PC-3 (cell line): ENCODE measurements at regions not wholly inside any gene's neighbourhood (a gene's known extent, or its start where the extent isn't known, plus 50 kb on each side); places are given as distances from the start of the nearest gene placed in this dataset.

ENCODE experiments used
- ATAC-seq: fragments of 200-7000 bp; cut with Tn5 transposase; 2 replicates; pipeline ENCODE4 v1.9.1; 2020; ENCODE audit warnings: mild to moderate bottlenecking, moderate library complexity
- BruUV-seq: library from RNA; stranded (reverse); fragments of 400-500 nt; replicated peaks from 2 replicates; lab custom pipeline; 2021; lab: Mats Ljungman, UMichigan
- CTCF ChIA-PET: fragments of 300-600 bp; sonication (Branson Sonifier 250); formaldehyde crosslinking; loops from one replicate; lab custom pipeline; 2022; ENCODE audit warnings: antibody characterized with exemption; lab: Charles Lee
- POLR2A ChIA-PET: fragments of 300-600 bp; sonication (Branson Sonifier 250); formaldehyde crosslinking; loops from one replicate; lab custom pipeline; 2022; ENCODE audit warnings: antibody characterized with exemption; ENCODE audit not compliant: unreplicated experiment; lab: Charles Lee
- DNase-seq: peaks from one replicate; pipeline ENCODE4 v3.0.0-alpha.2; 2015
- H2AFZ ChIP-seq: fragments of 300-600 bp; sonication (generic); 2 replicates; pipeline ENCODE4 v1.6.0; 2016; ENCODE audit warnings: antibody characterized with exemption, low read length
- H3F3A ChIP-seq: fragments of 300-600 bp; sonication (generic); one replicate; pipeline ENCODE4 v1.6.0; 2017; ENCODE audit warnings: antibody characterized with exemption, low read length, control low read depth, mild to moderate bottlenecking; ENCODE audit not compliant: unreplicated experiment
- H3K27ac ChIP-seq: fragments of 300-600 bp; sonication (generic); 2 replicates; pipeline ENCODE4 v1.5.1; 2016; ENCODE audit warnings: mild to moderate bottlenecking, low read length
- H3K27me3 ChIP-seq: fragments of 300-600 bp; sonication (generic); 2 replicates; pipeline ENCODE4 v1.6.1; 2016; ENCODE audit warnings: low read length, mixed read lengths
- H3K36me3 ChIP-seq: fragments of 300-600 bp; sonication (generic); 2 replicates; pipeline ENCODE4 v1.6.1; 2016; ENCODE audit warnings: low read depth, mixed run types, low read length, mixed read lengths
- H3K4me1 ChIP-seq: fragments of 300-600 bp; sonication (generic); 2 replicates; pipeline ENCODE4 v1.5.1; 2016; ENCODE audit warnings: low read length; ENCODE audit not compliant: insufficient read depth
- H3K4me2 ChIP-seq: fragments of 300-600 bp; sonication (generic); 2 replicates; pipeline ENCODE4 v1.6.0; 2016; ENCODE audit warnings: low read length
- H3K4me3 ChIP-seq: fragments of 300-600 bp; sonication (generic); 2 replicates; pipeline ENCODE4 v1.5.1; 2016; ENCODE audit warnings: mild to moderate bottlenecking, low read length, mixed read lengths
- H3K79me2 ChIP-seq: fragments of 300-600 bp; sonication (generic); 2 replicates; pipeline ENCODE4 v1.6.1; 2017; ENCODE audit warnings: low read length, mixed read lengths
- H3K9ac ChIP-seq: fragments of 300-600 bp; sonication (generic); 2 replicates; pipeline ENCODE4 v1.6.0; 2016; ENCODE audit warnings: mild to moderate bottlenecking, low read length
- H3K9me2 ChIP-seq: fragments of 300-600 bp; sonication (generic); replicated peaks from 2 replicates; pipeline ENCODE4 v1.6.1; 2016; ENCODE audit warnings: mixed run types, low read length, mixed read lengths
- H3K9me3 ChIP-seq: fragments of 300-600 bp; sonication (generic); 2 replicates; pipeline ENCODE4 v1.6.1; 2016; ENCODE audit warnings: low read length, mixed read lengths
- H4K20me1 ChIP-seq: fragments of 300-600 bp; sonication (generic); 2 replicates; pipeline ENCODE4 v1.6.1; 2016; ENCODE audit warnings: low read length, mixed read lengths
- EZH2 ChIP-seq: fragments of 300-600 bp; sonication (generic); IDR thresholded peaks from one replicate; pipeline ENCODE4 v1.6.1; 2017; ENCODE audit warnings: antibody characterized with exemption, mild to moderate bottlenecking, low read length; ENCODE audit not compliant: unreplicated experiment
- EZH2phosphoT487 ChIP-seq: fragments of 300-600 bp; sonication (generic); IDR thresholded peaks from 2 replicates; pipeline ENCODE4 v1.6.1; 2018; ENCODE audit warnings: mild to moderate bottlenecking, antibody characterized with exemption, low read length, borderline replicate concordance
- intact Hi-C: fragments of 100-400 bp; cut with micrococcal nuclease; formaldehyde crosslinking; loops from 2 replicates; pipeline ENCODE4 v1.9.0; 2023
- TF ChIP-seq, protein P1 (sequence below): fragments of 300-600 bp; sonication (generic); conservative IDR thresholded peaks from 2 replicates; pipeline ENCODE4 v1.5.1; 2017; ENCODE audit warnings: antibody characterized with exemption, low read depth, mild to moderate bottlenecking, low read length

DNA sequence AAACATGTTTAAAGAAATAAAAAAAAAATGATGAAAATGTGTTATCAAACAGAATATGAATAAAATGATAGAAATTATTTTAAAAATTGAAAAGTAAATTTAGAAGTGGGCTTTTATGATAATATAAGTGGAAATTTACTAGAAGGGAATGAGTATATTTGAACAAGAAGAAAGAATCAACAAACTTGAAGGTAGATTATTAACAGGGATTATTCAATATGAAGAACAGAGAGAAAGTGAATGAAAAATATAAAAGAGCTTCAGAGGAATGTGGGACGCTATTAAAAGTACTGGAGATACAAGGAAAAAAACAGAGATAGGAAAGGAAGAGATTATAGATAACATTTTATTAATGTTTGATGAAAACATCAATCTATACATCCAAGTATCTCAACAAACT is 1014.4 kb upstream of the CITED2 start:
- ChIA-PET POLR2A (no interaction called here), CTCF (no interaction called here)
- intact Hi-C loops, result no loop called here
- H3K9ac ChIP-seq, result no peak overlapping the region
- no peaks in the 10 kb centered on the region for H3K27me3 ChIP-seq
- no peaks in the 10 kb centered on the region for H3K9me3 ChIP-seq
- no peak overlapping the region for H3K4me3 ChIP-seq
- H3K36me3 ChIP-seq, result no peaks in the 10 kb centered on the region
- no peaks in the 10 kb centered on the region for H3K4me1 ChIP-seq
- no peaks in the 10 kb centered on the region for H3K9me2 ChIP-seq
- H2AFZ ChIP-seq, result no peak overlapping the region
- no TSS peak for BruUV-seq
- TF ChIP-seq EZH2, result no peak
- TF ChIP-seq, protein P1, sequence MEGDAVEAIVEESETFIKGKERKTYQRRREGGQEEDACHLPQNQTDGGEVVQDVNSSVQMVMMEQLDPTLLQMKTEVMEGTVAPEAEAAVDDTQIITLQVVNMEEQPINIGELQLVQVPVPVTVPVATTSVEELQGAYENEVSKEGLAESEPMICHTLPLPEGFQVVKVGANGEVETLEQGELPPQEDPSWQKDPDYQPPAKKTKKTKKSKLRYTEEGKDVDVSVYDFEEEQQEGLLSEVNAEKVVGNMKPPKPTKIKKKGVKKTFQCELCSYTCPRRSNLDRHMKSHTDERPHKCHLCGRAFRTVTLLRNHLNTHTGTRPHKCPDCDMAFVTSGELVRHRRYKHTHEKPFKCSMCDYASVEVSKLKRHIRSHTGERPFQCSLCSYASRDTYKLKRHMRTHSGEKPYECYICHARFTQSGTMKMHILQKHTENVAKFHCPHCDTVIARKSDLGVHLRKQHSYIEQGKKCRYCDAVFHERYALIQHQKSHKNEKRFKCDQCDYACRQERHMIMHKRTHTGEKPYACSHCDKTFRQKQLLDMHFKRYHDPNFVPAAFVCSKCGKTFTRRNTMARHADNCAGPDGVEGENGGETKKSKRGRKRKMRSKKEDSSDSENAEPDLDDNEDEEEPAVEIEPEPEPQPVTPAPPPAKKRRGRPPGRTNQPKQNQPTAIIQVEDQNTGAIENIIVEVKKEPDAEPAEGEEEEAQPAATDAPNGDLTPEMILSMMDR, result no peak
- no peak for TF ChIP-seq EZH2phosphoT487
- no peak overlapping the region for H3K4me2 ChIP-seq
- ATAC-seq (no peak), DNase-seq (no peak)
- no peaks in the 10 kb centered on the region for H3F3A ChIP-seq
- H3K27ac ChIP-seq, result no peak overlapping the region
- H4K20me1 ChIP-seq, result no peaks in the 10 kb centered on the region
- no peaks in the 10 kb centered on the region for H3K79me2 ChIP-seq

DNA sequence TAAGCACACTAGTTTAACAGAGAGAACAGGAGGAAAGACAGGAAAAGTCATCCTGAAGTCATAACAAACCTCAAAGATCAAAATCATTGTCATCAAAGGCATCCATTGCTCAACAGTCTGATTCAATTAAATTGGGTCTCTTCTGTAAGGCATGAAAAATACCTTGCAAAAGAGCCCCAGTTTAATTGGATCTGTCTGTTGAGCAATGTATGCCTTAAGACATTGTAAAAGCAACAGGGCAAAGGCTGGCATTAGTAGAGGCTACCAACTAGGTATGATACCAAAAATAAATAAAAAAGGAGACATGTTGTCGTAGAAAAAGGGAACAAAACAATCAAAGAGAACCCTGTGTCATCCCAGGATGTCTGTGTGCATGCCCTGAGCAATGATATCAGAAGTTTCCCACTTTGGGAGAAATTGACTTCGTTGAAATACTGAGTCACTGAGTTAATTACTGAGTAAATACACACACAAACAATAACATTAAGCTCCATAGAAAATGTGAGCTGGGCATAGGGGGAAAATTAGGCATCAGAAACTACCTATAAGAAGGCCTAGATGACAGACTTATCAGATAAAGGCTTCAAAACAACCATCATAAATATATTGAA is 1013.8 kb upstream of the CITED2 start:
- no peak overlapping the region for H2AFZ ChIP-seq
- H3K36me3 ChIP-seq, result no peaks in the 10 kb centered on the region
- no peaks in the 10 kb centered on the region for H3K27me3 ChIP-seq
- no peak overlapping the region for H3K4me3 ChIP-seq
- no peaks in the 10 kb centered on the region for H3K79me2 ChIP-seq
- ATAC-seq (no peak), DNase-seq (peak; percentile 18)
- no peaks in the 10 kb centered on the region for H3K4me1 ChIP-seq
- H3K4me2 ChIP-seq, result no peak overlapping the region
- H3K9me3 ChIP-seq, result no peaks in the 10 kb centered on the region
- POLR2A ChIA-PET, result no interaction called here
- intact Hi-C loops, result no loop called here
- no peaks in the 10 kb centered on the region for H3K9me2 ChIP-seq
- H3K9ac ChIP-seq, result no peak overlapping the region
- TF ChIP-seq EZH2phosphoT487 (no peak), EZH2 (no peak)
- TF ChIP-seq, protein P1, result no peak
- no peaks in the 10 kb centered on the region for H4K20me1 ChIP-seq
- no peaks in the 10 kb centered on the region for H3F3A ChIP-seq
- H3K27ac ChIP-seq, result no peak overlapping the region
- CTCF ChIA-PET, result no interaction called here
- BruUV-seq, result no TSS peak

DNA sequence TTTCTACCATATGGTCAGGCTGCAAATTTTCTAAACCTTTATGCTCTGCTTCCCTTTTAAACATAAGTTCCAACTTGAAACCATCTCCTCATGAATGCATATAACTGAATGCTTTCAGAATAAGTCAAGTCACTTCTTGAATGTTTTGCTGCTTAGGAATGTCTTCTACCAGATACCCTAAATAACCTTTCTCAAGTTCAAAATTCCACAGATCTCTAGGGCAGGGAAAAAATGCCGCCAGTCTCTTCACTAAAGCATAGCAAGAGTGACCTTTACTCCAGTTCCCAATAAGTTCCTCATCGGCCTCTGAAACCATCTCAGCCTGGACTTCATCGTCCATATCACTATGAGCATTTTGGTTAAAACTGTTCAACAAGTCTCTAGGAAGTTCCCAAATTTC is 1011.2 kb upstream of the CITED2 start:
- Histone ChIP-seq H3K79me2 (no peaks in the 10 kb centered on the region), H3K4me1 (peaks cover 4% of the 10 kb centered on the region; the same call in 1 of the 2 replicates), H3K9me2 (no peaks in the 10 kb centered on the region), H3K27ac (no peak overlapping the region), H3K9me3 (no peaks in the 10 kb centered on the region), H2AFZ (no peak overlapping the region), H3K36me3 (no peaks in the 10 kb centered on the region), H3K27me3 (no peaks in the 10 kb centered on the region), H3F3A (no peaks in the 10 kb centered on the region), H4K20me1 (no peaks in the 10 kb centered on the region), H3K9ac (no peak overlapping the region), H3K4me2 (no peak overlapping the region), H3K4me3 (no peak overlapping the region)
- intact Hi-C loops, result no loop called here
- POLR2A ChIA-PET, result no interaction called here
- no TSS peak for BruUV-seq
- no peak for DNase-seq
- CTCF ChIA-PET, result no interaction called here
- no peak for TF ChIP-seq EZH2phosphoT487
- ATAC-seq, result no peak
